ENCODE measurements at regions not wholly inside any gene's neighbourhood (a gene's known extent, or its start where the extent isn't known, plus 50 kb on each side); places are given as distances from the start of the nearest gene placed in this dataset.
A peak's percentile ranks its signal among the peaks of the same experiment; 100 is the strongest.

DNA sequence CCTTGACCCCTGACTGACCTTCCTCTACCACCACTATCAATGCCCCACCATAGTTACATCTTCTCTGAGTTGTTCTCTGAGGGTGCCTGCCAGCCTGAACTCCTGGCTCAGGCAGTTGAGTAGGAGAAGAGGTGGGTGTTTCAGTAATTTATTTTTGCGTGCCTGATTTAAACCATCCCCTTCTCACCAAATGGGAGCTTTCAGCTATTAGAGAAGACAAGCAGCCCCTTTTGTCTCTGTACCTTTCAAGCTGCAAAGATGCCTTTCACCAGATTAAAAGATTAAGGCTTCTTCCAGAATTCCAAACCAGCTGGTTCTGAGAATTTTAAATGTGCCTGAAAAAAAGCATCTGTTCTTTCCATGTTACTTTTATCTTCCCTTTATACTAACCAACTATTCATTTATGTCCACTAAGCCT, 223.8 kb downstream of the FAM76B start:
- Histone ChIP-seq H3K9me3 (peaks cover 0 to 8% (median 0%) of the 10 kb centered on the region in 3 donors), H3K27ac (no peak overlapping the region), H3K36me3 (no peaks in the 10 kb centered on the region), H3K4me1 (peaks cover 0 to 36% (median 8%) of the 10 kb centered on the region in 3 donors), H3K27me3 (no peaks in the 10 kb centered on the region), H3K4me3 (no peak overlapping the region)
- no peak for TF ChIP-seq POLR2AphosphoS5 (IDR thresholded peaks at IDR 0.05)
- TF ChIP-seq, protein P1, sequence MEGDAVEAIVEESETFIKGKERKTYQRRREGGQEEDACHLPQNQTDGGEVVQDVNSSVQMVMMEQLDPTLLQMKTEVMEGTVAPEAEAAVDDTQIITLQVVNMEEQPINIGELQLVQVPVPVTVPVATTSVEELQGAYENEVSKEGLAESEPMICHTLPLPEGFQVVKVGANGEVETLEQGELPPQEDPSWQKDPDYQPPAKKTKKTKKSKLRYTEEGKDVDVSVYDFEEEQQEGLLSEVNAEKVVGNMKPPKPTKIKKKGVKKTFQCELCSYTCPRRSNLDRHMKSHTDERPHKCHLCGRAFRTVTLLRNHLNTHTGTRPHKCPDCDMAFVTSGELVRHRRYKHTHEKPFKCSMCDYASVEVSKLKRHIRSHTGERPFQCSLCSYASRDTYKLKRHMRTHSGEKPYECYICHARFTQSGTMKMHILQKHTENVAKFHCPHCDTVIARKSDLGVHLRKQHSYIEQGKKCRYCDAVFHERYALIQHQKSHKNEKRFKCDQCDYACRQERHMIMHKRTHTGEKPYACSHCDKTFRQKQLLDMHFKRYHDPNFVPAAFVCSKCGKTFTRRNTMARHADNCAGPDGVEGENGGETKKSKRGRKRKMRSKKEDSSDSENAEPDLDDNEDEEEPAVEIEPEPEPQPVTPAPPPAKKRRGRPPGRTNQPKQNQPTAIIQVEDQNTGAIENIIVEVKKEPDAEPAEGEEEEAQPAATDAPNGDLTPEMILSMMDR (IDR thresholded peaks at IDR 0.05): no peak
- no peak for TF ChIP-seq POLR2A (IDR thresholded peaks at IDR 0.05)
- TF ChIP-seq EP300 (IDR thresholded peaks at IDR 0.05): no peak
- 11 to 67% methylated on average over 1 of the region's 1 CpG for WGBS, 2 donors (ENCODE audit: low coverage in 1 of 2)
- no peak for ATAC-seq

DNA sequence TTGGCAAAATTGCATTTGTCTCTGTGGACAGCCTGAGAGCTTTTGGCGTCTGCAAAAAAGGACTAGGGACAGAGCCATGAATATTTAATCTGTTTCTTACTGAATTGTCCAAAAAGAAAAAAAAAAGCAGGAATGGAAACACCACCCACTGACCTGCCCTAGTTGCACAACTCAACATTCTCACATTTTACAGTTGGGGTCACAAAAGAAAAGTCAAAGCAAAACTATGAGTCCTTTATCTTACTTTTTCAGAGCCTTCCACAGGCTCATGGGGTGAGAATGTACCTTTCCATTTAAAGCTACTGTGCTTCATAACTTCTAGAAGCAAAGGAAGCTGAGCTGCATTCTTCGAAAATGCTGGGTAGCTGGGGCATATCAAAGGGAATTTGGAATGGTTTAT, 225.7 kb downstream of the FAM76B start:
- H3K4me1 ChIP-seq: peaks cover 4 to 49% (median 8%) of the 10 kb centered on the region in 3 donors
- no peak for ATAC-seq
- 29 to 50% methylated on average over 2 of the region's 2 CpGs for WGBS, 2 donors (ENCODE audit: low coverage in 1 of 2)
- no peak for TF ChIP-seq POLR2AphosphoS5 (IDR thresholded peaks at IDR 0.05)
- TF ChIP-seq EP300 (IDR thresholded peaks at IDR 0.05): no peak
- TF ChIP-seq, protein P1 (IDR thresholded peaks at IDR 0.05): no peak
- TF ChIP-seq POLR2A (IDR thresholded peaks at IDR 0.05): no peak
- no peak overlapping the region for H3K4me3 ChIP-seq
- H3K27ac ChIP-seq: no peak overlapping the region
- H3K27me3 ChIP-seq: no peaks in the 10 kb centered on the region
- H3K9me3 ChIP-seq: no peaks in the 10 kb centered on the region
- no peaks in the 10 kb centered on the region for H3K36me3 ChIP-seq

DNA sequence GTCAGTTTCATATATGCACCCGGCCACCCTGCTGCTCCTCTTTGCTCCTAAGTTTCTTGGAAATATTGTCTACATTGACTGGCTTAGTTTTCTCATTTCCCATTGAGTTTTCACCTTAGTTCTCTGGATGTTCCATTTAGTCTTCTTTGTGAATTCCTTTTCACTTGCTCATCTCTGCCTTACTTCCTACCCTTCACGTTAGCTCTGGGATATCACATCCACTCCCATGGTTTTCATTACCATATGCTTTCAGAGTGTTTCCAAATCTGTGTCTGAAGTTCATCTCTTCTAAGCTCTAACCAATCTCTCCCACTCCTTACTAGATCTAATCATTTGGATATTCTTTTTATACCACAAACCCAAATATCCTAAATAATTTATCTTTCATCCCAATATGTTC, 226.4 kb downstream of the FAM76B start:
- no peak for ATAC-seq
- Histone ChIP-seq H3K9me3 (no peaks in the 10 kb centered on the region), H3K4me1 (peaks cover 4 to 49% (median 8%) of the 10 kb centered on the region in 3 donors), H3K4me3 (no peak overlapping the region), H3K27ac (no peak overlapping the region), H3K36me3 (no peaks in the 10 kb centered on the region), H3K27me3 (no peaks in the 10 kb centered on the region)
- 73 to 79% methylated on average over 2 of the region's 2 CpGs for WGBS, 2 donors (ENCODE audit: low coverage in 1 of 2)
- TF ChIP-seq POLR2AphosphoS5 (IDR thresholded peaks at IDR 0.05) (no peak), POLR2A (IDR thresholded peaks at IDR 0.05) (no peak), EP300 (IDR thresholded peaks at IDR 0.05) (no peak)
- TF ChIP-seq, protein P1 (IDR thresholded peaks at IDR 0.05): no peak

DNA sequence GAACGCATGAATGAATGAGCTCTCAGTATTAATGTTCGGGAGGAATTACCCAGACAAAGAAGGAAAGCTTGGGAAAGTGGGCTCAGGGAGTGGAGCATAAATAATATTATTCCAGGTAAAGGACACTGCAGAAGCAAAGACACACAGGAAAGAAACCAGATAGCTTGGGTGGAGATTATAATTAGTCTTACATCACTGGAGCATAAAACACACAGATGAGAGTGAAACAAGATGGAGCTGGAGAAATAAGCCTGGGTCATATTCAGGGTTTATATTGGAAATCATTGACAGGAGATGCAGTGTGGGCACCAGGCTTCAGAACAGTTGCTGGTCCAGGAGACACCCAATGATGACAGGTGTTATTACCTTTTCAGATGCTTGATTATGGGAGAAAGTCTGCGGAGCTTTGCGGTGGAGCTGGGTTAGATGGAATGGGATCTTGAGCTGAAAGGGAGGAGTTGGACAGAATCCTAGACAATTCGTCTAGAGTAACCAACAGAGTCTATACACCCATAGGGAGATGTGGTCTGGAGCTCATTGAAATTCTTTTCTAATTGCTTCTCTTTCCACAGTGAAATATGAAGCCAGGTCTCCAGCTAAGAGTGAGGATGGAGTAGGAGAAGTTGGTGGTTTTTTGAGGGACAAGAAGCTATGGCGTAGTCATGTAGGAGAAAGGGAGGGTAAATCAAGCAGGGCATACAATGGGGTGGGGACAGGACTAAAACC, 227.2 kb downstream of the FAM76B start:
- H3K36me3 ChIP-seq: no peaks in the 10 kb centered on the region
- TF ChIP-seq POLR2A (IDR thresholded peaks at IDR 0.05): no peak
- no peak for TF ChIP-seq POLR2AphosphoS5 (IDR thresholded peaks at IDR 0.05)
- no peak for TF ChIP-seq EP300 (IDR thresholded peaks at IDR 0.05)
- TF ChIP-seq, protein P1 (IDR thresholded peaks at IDR 0.05): no peak
- no peak overlapping the region for H3K4me3 ChIP-seq
- H3K9me3 ChIP-seq: no peaks in the 10 kb centered on the region
- ATAC-seq: no peak
- no peaks in the 10 kb centered on the region for H3K27me3 ChIP-seq
- H3K4me1 ChIP-seq: peaks cover 4 to 41% (median 8%) of the 10 kb centered on the region in 3 donors
- H3K27ac ChIP-seq: no peak overlapping the region
- WGBS, 2 donors (ENCODE audit: low coverage in 1 of 2): 73 to 83% methylated on average over 4 to 6 of the region's 6 CpGs

DNA sequence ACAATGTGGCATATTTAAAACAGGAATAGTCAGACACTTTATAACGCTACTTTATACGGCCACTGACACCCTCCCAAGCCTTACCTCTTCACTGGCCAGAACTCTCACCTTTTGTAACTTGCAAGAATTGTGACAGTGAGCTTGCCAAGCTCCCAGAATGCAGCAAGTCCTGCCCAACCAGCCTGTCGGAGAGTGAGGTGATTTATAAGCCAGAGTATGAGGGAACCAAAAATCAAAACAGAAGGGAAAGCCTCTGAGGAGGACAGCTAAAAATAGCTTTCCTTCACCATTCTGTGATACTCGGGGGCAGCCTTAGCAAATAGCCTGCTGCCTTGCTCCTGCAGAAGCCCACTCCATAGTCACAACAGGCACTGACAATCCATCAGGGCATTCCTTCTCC, 229.7 kb downstream of the FAM76B start:
- Histone ChIP-seq H3K36me3 (no peaks in the 10 kb centered on the region), H3K4me3 (no peak overlapping the region), H3K27me3 (no peaks in the 10 kb centered on the region), H3K27ac (peak overlapping the region in 3 of 4 donors; percentile 51 to 63 (median 52)), H3K9me3 (no peaks in the 10 kb centered on the region), H3K4me1 (peaks cover 0 to 25% (median 4%) of the 10 kb centered on the region in 3 donors)
- TF ChIP-seq POLR2AphosphoS5 (IDR thresholded peaks at IDR 0.05) (peak; percentile 47), EP300 (IDR thresholded peaks at IDR 0.05) (no peak)
- WGBS, 2 donors (ENCODE audit: low coverage in 1 of 2): 23 to 44% methylated on average over 3 to 4 of the region's 4 CpGs
- ATAC-seq: peak; percentile 77
